GM12874 (cell line): ENCODE measurements at regions not wholly inside any gene's neighbourhood (a gene's known extent, or its start where the extent isn't known, plus 50 kb on each side); places are given as distances from the start of the nearest gene placed in this dataset.

Experiments
- TF ChIP-seq, protein P1 (sequence below): IDR thresholded peaks from 2 replicates; pipeline ENCODE4 v1.5.1; 2011; ENCODE audit warnings: low read depth, mild to moderate bottlenecking, control low read depth, low read length, moderate library complexity; ENCODE audit not compliant: insufficient read depth

DNA sequence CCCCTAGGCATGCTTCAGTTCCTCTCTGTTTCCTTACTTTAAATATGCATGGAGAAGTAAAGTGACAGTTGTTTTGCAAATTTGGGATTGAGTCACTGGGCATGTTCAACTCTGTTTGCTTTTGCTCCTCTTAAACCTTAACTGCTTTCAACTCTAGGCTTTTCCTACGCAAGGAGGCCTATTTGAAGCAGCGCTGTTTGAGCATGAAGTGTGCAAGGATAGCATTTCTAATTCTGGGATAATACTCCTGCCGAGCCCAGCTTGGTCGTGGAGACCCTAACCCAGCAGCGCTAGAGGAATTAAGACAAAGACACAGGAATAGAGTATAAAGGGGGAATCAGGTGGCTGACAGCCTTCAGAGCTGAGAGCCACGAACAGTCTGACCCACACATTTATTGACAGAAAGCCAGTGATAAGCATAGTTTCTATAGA lies 803.4 kb upstream of the CDH10 start:
- TF ChIP-seq, protein P1, sequence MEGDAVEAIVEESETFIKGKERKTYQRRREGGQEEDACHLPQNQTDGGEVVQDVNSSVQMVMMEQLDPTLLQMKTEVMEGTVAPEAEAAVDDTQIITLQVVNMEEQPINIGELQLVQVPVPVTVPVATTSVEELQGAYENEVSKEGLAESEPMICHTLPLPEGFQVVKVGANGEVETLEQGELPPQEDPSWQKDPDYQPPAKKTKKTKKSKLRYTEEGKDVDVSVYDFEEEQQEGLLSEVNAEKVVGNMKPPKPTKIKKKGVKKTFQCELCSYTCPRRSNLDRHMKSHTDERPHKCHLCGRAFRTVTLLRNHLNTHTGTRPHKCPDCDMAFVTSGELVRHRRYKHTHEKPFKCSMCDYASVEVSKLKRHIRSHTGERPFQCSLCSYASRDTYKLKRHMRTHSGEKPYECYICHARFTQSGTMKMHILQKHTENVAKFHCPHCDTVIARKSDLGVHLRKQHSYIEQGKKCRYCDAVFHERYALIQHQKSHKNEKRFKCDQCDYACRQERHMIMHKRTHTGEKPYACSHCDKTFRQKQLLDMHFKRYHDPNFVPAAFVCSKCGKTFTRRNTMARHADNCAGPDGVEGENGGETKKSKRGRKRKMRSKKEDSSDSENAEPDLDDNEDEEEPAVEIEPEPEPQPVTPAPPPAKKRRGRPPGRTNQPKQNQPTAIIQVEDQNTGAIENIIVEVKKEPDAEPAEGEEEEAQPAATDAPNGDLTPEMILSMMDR: no peak

DNA sequence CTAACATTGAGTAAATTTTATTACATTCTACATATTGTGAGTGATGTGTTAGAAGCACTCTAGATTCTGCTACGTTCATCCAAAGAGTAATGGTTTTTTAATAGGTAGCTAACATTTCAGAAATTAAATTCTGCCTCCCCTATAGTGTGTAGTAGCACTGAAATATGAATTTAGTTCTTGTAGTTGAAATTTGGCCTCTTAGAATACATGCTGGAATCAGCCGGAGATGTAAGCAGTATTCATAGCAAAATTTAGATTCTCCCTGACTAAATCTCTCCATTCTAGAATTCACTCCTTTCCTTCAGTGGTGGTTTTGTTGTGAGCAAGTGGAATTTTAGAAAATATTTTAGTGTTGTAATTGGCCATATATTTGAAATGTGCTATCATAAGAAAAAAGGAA lies 799.9 kb upstream of the CDH10 start:
- TF ChIP-seq, protein P1: no peak

DNA sequence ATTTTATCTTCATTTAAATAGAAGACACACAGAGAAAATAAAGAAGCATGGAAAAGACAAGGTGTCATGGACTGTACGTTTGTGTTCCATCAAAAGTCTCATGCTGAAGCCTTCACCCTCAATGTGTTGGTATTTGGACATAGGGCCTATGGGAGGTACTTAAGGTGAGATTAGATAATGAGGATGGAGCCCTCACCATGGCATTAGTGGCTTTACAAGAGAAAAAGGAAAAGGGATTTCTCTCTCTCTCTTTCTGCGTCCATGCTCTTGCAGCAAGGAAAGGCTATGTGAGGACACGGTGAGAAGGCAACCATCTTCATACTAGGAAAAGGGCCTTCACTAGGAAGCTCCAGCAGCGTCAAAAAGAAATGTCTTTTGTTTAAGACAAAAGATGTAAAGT lies 797.0 kb upstream of the CDH10 start:
- TF ChIP-seq, protein P1: no peak

DNA sequence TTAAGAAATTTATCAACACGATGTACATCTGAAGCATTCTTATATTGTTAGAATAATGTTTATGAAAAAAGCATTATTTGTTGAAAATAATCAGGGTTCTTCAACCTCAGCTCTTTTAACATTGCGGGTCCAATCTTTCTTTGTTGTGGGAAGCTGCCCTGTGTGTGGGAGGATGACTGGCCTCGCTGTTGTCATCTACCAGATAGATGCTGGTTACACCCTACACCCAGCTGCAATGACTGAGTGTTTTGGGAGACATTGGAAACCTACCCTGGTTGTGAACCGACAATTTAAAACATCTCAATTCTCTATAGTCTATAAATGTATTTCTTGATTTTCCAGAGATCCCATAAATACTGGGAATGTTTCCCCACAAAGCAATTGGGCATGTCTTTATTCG lies 794.2 kb upstream of the CDH10 start:
- TF ChIP-seq, protein P1: no peak

DNA sequence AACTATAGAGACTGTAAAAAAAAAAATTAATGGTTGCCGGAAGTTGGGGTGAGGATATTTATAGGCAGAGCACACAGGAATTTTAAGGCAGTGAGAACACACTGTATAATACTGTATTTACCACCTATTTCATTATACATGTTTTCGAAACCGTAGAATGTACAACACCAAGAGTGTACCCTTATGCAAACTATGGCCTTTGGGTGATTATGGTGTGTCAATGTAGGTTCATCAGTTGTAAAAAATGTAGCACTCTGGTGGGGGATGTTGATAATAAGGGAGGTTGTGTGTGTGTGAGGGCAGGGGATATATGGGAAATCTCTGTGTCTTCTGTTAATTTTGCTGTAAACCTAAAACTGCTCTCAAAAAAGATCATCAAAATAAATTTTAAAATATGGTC lies 791.7 kb upstream of the CDH10 start:
- TF ChIP-seq, protein P1: no peak

DNA sequence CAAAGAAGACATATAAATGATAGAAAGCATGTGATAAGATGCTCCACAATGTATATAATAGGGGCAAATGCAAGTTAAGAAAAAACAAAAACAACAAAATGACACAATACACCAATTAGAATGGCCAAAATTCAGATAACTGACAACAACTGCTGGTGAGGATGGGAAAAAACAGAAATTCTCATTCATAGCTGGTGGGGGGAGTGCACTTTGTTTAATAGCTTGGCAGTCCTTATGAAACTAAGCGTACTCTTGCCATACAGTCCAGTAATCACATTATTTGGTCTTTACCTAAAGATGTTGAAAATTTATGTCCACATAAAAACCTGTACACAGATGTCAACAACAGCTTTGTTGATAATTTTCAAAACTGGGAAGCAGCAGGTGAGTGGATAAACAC lies 791.1 kb upstream of the CDH10 start:
- TF ChIP-seq, protein P1: no peak

DNA sequence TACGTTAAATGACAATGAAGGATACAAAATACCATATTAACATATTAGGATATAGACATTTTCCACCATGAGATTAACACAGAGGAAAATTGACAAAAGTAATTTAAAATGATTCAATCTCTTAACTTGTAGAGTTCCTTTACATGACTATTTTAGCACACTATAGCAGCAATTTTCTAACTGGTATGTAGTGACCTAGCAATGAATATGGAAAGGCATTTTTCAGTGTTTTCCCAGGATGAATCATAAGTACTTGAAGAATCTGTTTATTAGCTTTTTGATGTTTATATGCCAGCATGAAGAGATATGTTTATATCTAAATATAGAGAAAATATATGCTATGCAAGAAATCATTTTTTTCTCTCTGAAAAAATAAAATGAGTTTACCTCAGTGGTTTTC lies 782.5 kb upstream of the CDH10 start:
- TF ChIP-seq, protein P1: no peak

DNA sequence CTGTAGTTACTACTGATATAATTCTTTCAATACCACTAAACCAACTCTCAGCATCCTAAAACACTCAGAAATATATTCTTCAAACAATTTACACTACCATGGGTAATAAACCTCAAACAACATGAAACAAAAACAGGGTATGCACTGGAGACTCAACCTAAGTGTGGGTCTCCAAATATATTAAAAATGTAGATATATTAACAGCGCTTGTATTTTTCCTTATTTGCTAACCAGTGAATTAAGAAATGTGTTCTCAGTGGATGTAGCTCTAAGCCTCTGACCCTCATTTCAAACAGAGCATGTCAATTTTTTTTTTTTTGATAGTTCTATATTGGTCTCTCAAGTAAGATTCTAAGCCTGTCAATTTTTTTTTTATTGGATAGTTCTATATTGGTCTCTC lies 778.5 kb upstream of the CDH10 start:
- TF ChIP-seq, protein P1: no peak
